ENCODE measurements at regions not wholly inside any gene's neighbourhood (a gene's known extent, or its start where the extent isn't known, plus 50 kb on each side); places are given as distances from the start of the nearest gene placed in this dataset.
A peak's percentile ranks its signal among the peaks of the same experiment; 100 is the strongest.

GRCh38 chr21:16517383-16517782 lies 787.6 kb downstream of the USP25 start:
- DNase-seq: no peak

GRCh38 chr21:16519036-16519435 lies 789.3 kb downstream of the USP25 start:
- no peak for DNase-seq

- no peak for DNase-seq
Measured at GRCh38 chr21:16519644-16520043, 789.9 kb downstream of the USP25 start.

- no peak for DNase-seq
Measured at GRCh38 chr21:16522548-16522947, 792.8 kb downstream of the USP25 start.

GRCh38 chr21:16530656-16531055 lies 800.9 kb downstream of the USP25 start:
- DNase-seq: no peak

- no peak for DNase-seq
Measured at GRCh38 chr21:16532840-16533239, 803.1 kb downstream of the USP25 start.

- DNase-seq: no peak
Measured at GRCh38 chr21:16533692-16534407, 804.1 kb downstream of the USP25 start.

GRCh38 chr21:16534408-16535101 lies 804.8 kb downstream of the USP25 start:
- peak; percentile 39 for DNase-seq

- DNase-seq: peak; percentile 64
Measured at GRCh38 chr21:16535102-16535422, 805.3 kb downstream of the USP25 start.

- no peak for DNase-seq
Measured at GRCh38 chr21:16535626-16536025, 805.8 kb downstream of the USP25 start.

- DNase-seq: no peak
Measured at GRCh38 chr21:16536140-16536539, 806.4 kb downstream of the USP25 start.

- DNase-seq: no peak
Measured at GRCh38 chr21:16536643-16537434, 807.1 kb downstream of the USP25 start.

- no peak for DNase-seq
Measured at GRCh38 chr21:16537501-16537900, 807.7 kb downstream of the USP25 start.

GRCh38 chr21:16538405-16538804 lies 808.6 kb downstream of the USP25 start:
- no peak for DNase-seq

GRCh38 chr21:16538936-16539440 lies 809.2 kb downstream of the USP25 start:
- DNase-seq: no peak

GRCh38 chr21:16540966-16541727 lies 811.4 kb downstream of the USP25 start:
- DNase-seq: no peak

- no peak for DNase-seq
Measured at GRCh38 chr21:16550118-16550517, 820.3 kb downstream of the USP25 start.

GRCh38 chr21:16550917-16551741 lies 821.3 kb downstream of the USP25 start:
- no peak for DNase-seq

- DNase-seq: no peak
Measured at GRCh38 chr21:16552880-16553279, 823.1 kb downstream of the USP25 start.

- DNase-seq: no peak
Measured at GRCh38 chr21:16554503-16554902, 824.7 kb downstream of the USP25 start.

GRCh38 chr21:16563116-16563515 lies 833.3 kb downstream of the USP25 start:
- DNase-seq: no peak

- no peak for DNase-seq
Measured at GRCh38 chr21:16563795-16564194, 834.0 kb downstream of the USP25 start.

Data from GOT3 (cell line).